Thoracic aorta (tissue), 2 donors: ENCODE measurements at regions not wholly inside any gene's neighbourhood (a gene's known extent, or its start where the extent isn't known, plus 50 kb on each side); places are given as distances from the start of the nearest gene placed in this dataset.
"Not testable (repeated sequence)": the region's sequence is repeated elsewhere in the genome, so short reads cannot be mapped to it uniquely, and the experiment has no call there.

Source experiments
- ATAC-seq: fragments of 150-250 bp; one replicate; pipeline ENCODE4 v1.8.0; 2017; ENCODE audit warnings: low read depth; ENCODE audit not compliant: insufficient number of reproducible peaks, low FRiP score
- DNase-seq: peaks from one replicate; pipeline ENCODE4 v3.0.0-alpha.2; 2020; ENCODE audit warnings: low spot score
- H3K27ac ChIP-seq, 2 donors: fragments of 200-600 bp; sonication (generic); 1 replicate in 1 of 2; 2 replicates in 1 of 2; pipeline ENCODE4 v1.5.1; 2016; ENCODE audit warnings: mild to moderate bottlenecking in 2 of 2, moderate library complexity in 2 of 2
- H3K27me3 ChIP-seq: fragments of 200-600 bp; sonication (generic); replicated peaks from 2 replicates; pipeline ENCODE4 v1.6.0; 2016; ENCODE audit warnings: mild to moderate bottlenecking; ENCODE audit not compliant: insufficient read depth
- H3K36me3 ChIP-seq: fragments of 200-600 bp; sonication (generic); one replicate; pipeline ENCODE4 v1.5.1; 2016
- H3K4me1 ChIP-seq, 2 donors: fragments of 200-600 bp; sonication (generic); 1 replicate in 1 of 2; 2 replicates in 1 of 2; pipeline versions ENCODE4 v1.5.1 to v1.6.0; 2016; ENCODE audit warnings: low read depth in 2 of 2, mild to moderate bottlenecking in 1 of 2; ENCODE audit not compliant: control insufficient read depth in 1 of 2
- H3K4me3 ChIP-seq: fragments of 200-600 bp; sonication (generic); 2 replicates; pipeline ENCODE4 v1.5.1; 2016; ENCODE audit warnings: mild to moderate bottlenecking
- H3K9me3 ChIP-seq: fragments of 200-600 bp; sonication (generic); 2 replicates; pipeline ENCODE4 v1.5.1; 2016
- CTCF ChIP-seq: fragments of 200-600 bp; sonication (generic); IDR thresholded peaks from one replicate; pipeline ENCODE4 v1.5.1; 2019; ENCODE audit warnings: antibody characterized with exemption

GRCh38 chr13:54775501-54776191 lies 1747.0 kb downstream of the OLFM4 start:
- Histone ChIP-seq H3K4me3 (no peak overlapping the region), H3K4me1 (no peaks in the 10 kb centered on the region), H3K36me3 (no peaks in the 10 kb centered on the region), H3K9me3 (no peaks in the 10 kb centered on the region), H3K27ac (no peak overlapping the region), H3K27me3 (no peaks in the 10 kb centered on the region)
- ATAC-seq (no peak), DNase-seq (no peak)
- TF ChIP-seq CTCF: no peak

DNA sequence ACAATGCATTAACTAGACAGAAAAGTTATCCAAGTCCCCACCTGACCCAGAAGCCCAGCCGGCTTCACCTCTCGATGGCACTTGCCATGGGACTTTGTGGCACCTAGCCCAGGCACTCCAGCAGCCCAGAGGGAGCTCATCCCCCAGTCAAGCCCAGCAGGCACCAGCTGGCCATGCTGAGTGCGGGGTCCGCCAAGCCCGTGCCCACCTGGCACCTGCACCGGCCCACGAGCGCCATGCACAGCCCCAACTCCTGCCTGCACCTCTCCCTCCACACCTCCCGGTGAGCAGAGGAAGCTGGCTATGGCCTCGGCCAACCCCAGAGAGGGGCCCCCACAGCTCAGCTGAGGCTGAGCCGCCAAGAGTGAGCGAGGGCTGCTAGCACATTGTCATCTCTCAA lies 1759.1 kb downstream of the OLFM4 start:
- no peak for DNase-seq
- Histone ChIP-seq H3K4me3 (no peak overlapping the region), H3K4me1 (no peaks in the 10 kb centered on the region), H3K9me3 (no peaks in the 10 kb centered on the region), H3K27me3 (no peaks in the 10 kb centered on the region), H3K36me3 (no peaks in the 10 kb centered on the region), H3K27ac (no peak overlapping the region)
- ATAC-seq: no peak
- no peak for TF ChIP-seq CTCF

DNA sequence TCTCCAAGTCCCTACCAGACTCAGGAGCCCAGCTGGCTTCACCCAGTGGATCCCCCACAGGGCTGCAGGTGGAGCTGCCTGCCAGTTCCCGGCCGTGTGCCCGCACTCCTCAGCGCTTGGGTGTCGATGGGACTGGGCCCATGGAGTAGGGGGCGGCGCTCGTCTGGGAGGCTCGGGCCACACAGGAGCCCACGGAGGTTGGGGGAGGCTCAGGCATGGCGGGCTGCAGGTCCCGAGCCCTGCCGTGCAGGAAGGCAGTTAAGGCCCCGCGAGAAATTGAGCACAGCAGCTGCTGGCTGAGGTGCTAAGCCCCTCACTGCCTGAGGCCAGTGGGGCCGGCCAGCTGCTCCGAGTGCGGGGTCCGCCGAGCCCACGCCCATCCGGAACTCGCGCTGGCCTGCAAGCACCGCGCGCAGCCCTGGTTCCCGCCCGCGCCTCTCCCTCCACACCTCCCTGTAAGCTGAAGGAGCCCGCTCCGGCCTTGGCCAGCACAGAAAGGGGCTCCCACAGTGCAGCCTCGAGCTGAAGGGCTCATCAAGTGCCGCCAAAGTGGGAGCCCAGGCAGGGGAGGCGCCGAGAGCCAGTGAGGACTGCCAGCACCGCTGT lies 1771.1 kb downstream of the OLFM4 start:
- Histone ChIP-seq H3K4me3 (no peak overlapping the region), H3K36me3 (no peaks in the 10 kb centered on the region), H3K27ac (no peak overlapping the region), H3K9me3 (no peaks in the 10 kb centered on the region), H3K4me1 (no peaks in the 10 kb centered on the region), H3K27me3 (no peaks in the 10 kb centered on the region)
- ATAC-seq (no peak), DNase-seq (no peak)
- TF ChIP-seq CTCF: no peak

GRCh38 chr13:54802226-54802625 lies 1773.6 kb downstream of the OLFM4 start:
- Histone ChIP-seq H3K4me1 (no peaks in the 10 kb centered on the region), H3K27me3 (no peaks in the 10 kb centered on the region), H3K9me3 (no peaks in the 10 kb centered on the region), H3K27ac (no peak overlapping the region), H3K4me3 (no peak overlapping the region), H3K36me3 (no peaks in the 10 kb centered on the region)
- TF ChIP-seq CTCF: no peak
- no peak for DNase-seq
- no peak for ATAC-seq

DNA sequence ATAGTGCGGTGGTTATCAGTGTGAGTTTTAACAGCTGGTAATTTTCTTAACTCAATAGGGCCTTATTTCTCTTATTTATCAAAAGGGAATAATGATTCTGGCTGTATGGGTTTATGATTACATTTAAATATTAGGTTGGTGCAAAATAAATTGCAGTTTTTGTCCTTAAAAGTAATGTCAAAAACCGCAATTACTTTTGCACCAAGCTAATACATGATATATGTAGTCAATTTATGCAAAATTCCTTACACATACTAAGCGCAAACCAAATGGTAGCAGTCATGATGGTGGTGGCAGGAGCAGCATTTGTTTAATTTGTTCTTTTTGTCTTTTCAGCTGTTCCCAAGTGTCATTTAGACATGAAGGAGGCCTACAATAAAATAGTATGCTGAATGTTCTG lies 1777.1 kb downstream of the OLFM4 start:
- TF ChIP-seq CTCF: no peak
- H3K4me1 ChIP-seq: no peaks in the 10 kb centered on the region
- H3K9me3 ChIP-seq: no peaks in the 10 kb centered on the region
- no peak overlapping the region for H3K4me3 ChIP-seq
- DNase-seq (no peak), ATAC-seq (no peak)
- no peaks in the 10 kb centered on the region for H3K36me3 ChIP-seq
- H3K27ac ChIP-seq: no peak overlapping the region
- H3K27me3 ChIP-seq: no peaks in the 10 kb centered on the region

- H3K4me3 ChIP-seq, DNase-seq, H3K27me3 ChIP-seq, H3K27ac ChIP-seq, H3K4me1 ChIP-seq, ATAC-seq, H3K9me3 ChIP-seq, H3K36me3 ChIP-seq: not testable (repeated sequence)
Observed at GRCh38 chr13:54821938-54822470, 1793.4 kb downstream of the OLFM4 start.

- not testable (repeated sequence) for H3K27ac ChIP-seq, DNase-seq, H3K36me3 ChIP-seq, H3K9me3 ChIP-seq, H3K4me1 ChIP-seq, H3K4me3 ChIP-seq, ATAC-seq, H3K27me3 ChIP-seq
Observed at GRCh38 chr13:54829391-54830068, 1800.9 kb downstream of the OLFM4 start.
